H1 (cell line): ENCODE measurements at regions not wholly inside any gene's neighbourhood (a gene's known extent, or its start where the extent isn't known, plus 50 kb on each side); places are given as distances from the start of the nearest gene placed in this dataset.

Source experiments
- CTBP2 ChIP-seq: IDR thresholded peaks from 2 replicates; pipeline ENCODE4 v1.7.0; 2011; ENCODE audit warnings: borderline replicate concordance, mild to moderate bottlenecking, moderate library complexity, mixed read lengths, low read length; ENCODE audit not compliant: insufficient read depth, insufficient read length
- GTF2F1 ChIP-seq: IDR thresholded peaks from 2 replicates; pipeline ENCODE4 v1.6.1; 2012; ENCODE audit warnings: low read depth, low read length, improper control_type of control experiment, borderline replicate concordance
- NANOG ChIP-seq: IDR thresholded peaks from 2 replicates; pipeline ENCODE4 v1.6.1; 2011; ENCODE audit warnings: low read length, low read depth, mild to moderate bottlenecking, inconsistent platforms; ENCODE audit not compliant: insufficient read depth, poor library complexity, severe bottlenecking
- PHF8 ChIP-seq: fragments of 200-600 bp; sonication (generic); conservative IDR thresholded peaks from 2 replicates; pipeline ENCODE4 v1.7.1; 2012; ENCODE audit warnings: low read depth, mild to moderate bottlenecking, inconsistent platforms, low read length, moderate library complexity
- POU5F1 ChIP-seq: IDR thresholded peaks from 2 replicates; pipeline ENCODE4 v1.6.1; 2011; ENCODE audit warnings: low read depth, mild to moderate bottlenecking, low read length, moderate library complexity
- RNF2 ChIP-seq: fragments of 200-900, 300-1000 bp; sonication (generic); IDR thresholded peaks from 2 replicates; pipeline ENCODE4 v1.7.1; 2016; ENCODE audit warnings: borderline replicate concordance, low read depth, mild to moderate bottlenecking, antibody characterized with exemption, low read length; ENCODE audit not compliant: poor library complexity, severe bottlenecking; ENCODE audit errors: missing control alignments
- TAF7 ChIP-seq: optimal IDR thresholded peaks from 2 replicates; pipeline ENCODE3; 2011; ENCODE audit warnings: low read depth, mild to moderate bottlenecking, inconsistent platforms, low read length, moderate library complexity, borderline replicate concordance

GRCh38 chrX:39893417-39894338 is 204.1 kb downstream of the BCOR start (continued):
- TF ChIP-seq NANOG (no peak), RNF2 (no peak), PHF8 (no peak), GTF2F1 (no peak), TAF7 (no peak), POU5F1 (no peak), CTBP2 (no peak)
